ENCODE measurements at regions not wholly inside any gene's neighbourhood (a gene's known extent, or its start where the extent isn't known, plus 50 kb on each side); places are given as distances from the start of the nearest gene placed in this dataset.

GRCh38 chr20:40916276-40916675 is 112.3 kb upstream of the TOP1 start:
- TF ChIP-seq CTCF (IDR thresholded peaks at IDR 0.05) = no peak
- TF ChIP-seq POLR2A (IDR thresholded peaks at IDR 0.05) = no peak
